ENCODE measurements at regions not wholly inside any gene's neighbourhood (a gene's known extent, or its start where the extent isn't known, plus 50 kb on each side); places are given as distances from the start of the nearest gene placed in this dataset.

DNA sequence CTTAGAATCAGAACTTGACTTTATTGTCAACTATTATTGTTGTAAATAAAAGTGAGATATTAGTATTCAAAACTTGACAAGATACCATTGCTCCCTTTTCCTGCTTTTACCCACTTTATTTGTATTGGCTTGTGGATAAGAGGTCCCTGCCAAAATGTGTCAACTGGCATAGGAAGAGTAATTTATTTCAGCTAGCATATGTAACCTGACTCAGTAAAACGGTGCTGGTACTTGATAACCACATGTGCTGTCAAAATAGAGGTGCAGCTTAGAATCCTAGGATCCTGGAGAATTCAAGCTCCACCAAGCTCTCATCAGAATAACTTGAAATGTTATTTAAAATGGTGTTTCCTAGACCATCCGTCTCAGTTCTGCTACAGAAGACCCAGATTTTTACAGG lies 90.2 kb upstream of the TGFBR2 start:
- no peak for TF ChIP-seq POLR2AphosphoS5 (IDR thresholded peaks at IDR 0.05; ENCODE audit: low read depth, low read length)
- no peak for TF ChIP-seq CREB1 (IDR thresholded peaks at IDR 0.05)
- TF ChIP-seq, protein P1, sequence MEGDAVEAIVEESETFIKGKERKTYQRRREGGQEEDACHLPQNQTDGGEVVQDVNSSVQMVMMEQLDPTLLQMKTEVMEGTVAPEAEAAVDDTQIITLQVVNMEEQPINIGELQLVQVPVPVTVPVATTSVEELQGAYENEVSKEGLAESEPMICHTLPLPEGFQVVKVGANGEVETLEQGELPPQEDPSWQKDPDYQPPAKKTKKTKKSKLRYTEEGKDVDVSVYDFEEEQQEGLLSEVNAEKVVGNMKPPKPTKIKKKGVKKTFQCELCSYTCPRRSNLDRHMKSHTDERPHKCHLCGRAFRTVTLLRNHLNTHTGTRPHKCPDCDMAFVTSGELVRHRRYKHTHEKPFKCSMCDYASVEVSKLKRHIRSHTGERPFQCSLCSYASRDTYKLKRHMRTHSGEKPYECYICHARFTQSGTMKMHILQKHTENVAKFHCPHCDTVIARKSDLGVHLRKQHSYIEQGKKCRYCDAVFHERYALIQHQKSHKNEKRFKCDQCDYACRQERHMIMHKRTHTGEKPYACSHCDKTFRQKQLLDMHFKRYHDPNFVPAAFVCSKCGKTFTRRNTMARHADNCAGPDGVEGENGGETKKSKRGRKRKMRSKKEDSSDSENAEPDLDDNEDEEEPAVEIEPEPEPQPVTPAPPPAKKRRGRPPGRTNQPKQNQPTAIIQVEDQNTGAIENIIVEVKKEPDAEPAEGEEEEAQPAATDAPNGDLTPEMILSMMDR (IDR thresholded peaks at IDR 0.05; ENCODE audit: control extremely low read depth in 1 of 3, insufficient read depth in 1 of 3, low read depth in 1 of 3, low read length in 3 of 3), result no peak
- TF ChIP-seq CHD1 (IDR thresholded peaks at IDR 0.05; ENCODE audit: low read depth, low read length), result no peak
- TF ChIP-seq ASH2L (IDR thresholded peaks at IDR 0.05; ENCODE audit: low read length), result no peak
- no peak for TF ChIP-seq TCF12 (IDR thresholded peaks at IDR 0.05; ENCODE audit: low read depth, low read length)
- no peak for TF ChIP-seq EP300 (IDR thresholded peaks at IDR 0.05; ENCODE audit: borderline replicate concordance in 1 of 2, low read depth in 2 of 2, low read length in 2 of 2)
- TF ChIP-seq POLR2A (IDR thresholded peaks at IDR 0.05; ENCODE audit: control extremely low read depth in 1 of 2, low read depth in 2 of 2, low read length in 2 of 2), result no peak
- TF ChIP-seq, protein P2, sequence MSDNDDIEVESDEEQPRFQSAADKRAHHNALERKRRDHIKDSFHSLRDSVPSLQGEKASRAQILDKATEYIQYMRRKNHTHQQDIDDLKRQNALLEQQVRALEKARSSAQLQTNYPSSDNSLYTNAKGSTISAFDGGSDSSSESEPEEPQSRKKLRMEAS (IDR thresholded peaks at IDR 0.05), result no peak
- no peak for TF ChIP-seq EZH2 (IDR thresholded peaks at IDR 0.05; ENCODE audit: low read depth, low read length, severe bottlenecking)
- no peak for TF ChIP-seq SP1 (IDR thresholded peaks at IDR 0.05; ENCODE audit: low read depth, low read length)
- TF ChIP-seq EGR1 (IDR thresholded peaks at IDR 0.05; ENCODE audit: borderline replicate concordance, low read depth, low read length), result no peak
